IPS DF 6.9 (cell line): ENCODE measurements at regions not wholly inside any gene's neighbourhood (a gene's known extent, or its start where the extent isn't known, plus 50 kb on each side); places are given as distances from the start of the nearest gene placed in this dataset.
"Not testable (repeated sequence)": the region's sequence is repeated elsewhere in the genome, so short reads cannot be mapped to it uniquely, and the experiment has no call there.

Source experiments
- DNase-seq: peaks from one replicate; pipeline ENCODE4 v3.0.0-alpha.2; 2013; ENCODE audit warnings: low read depth, low spot score
- H3K27ac ChIP-seq: one replicate; pipeline ENCODE4 v1.5.1; 2013; ENCODE audit warnings: low read length, control low read depth
- H3K27me3 ChIP-seq: 2 replicates; pipeline ENCODE4 v1.6.1; 2013; ENCODE audit warnings: mild to moderate bottlenecking, low read length; ENCODE audit not compliant: control insufficient read depth, insufficient read depth
- H3K36me3 ChIP-seq: 2 replicates; pipeline ENCODE4 v1.6.1; 2013; ENCODE audit warnings: low read length; ENCODE audit not compliant: control insufficient read depth, insufficient read depth
- H3K4me1 ChIP-seq: 2 replicates; pipeline ENCODE4 v1.6.1; 2013; ENCODE audit warnings: low read length; ENCODE audit not compliant: control insufficient read depth, insufficient read depth
- H3K4me3 ChIP-seq: 2 replicates; pipeline ENCODE4 v1.5.1; 2013; ENCODE audit warnings: mild to moderate bottlenecking, low read length
- H3K9me3 ChIP-seq: 2 replicates; pipeline ENCODE4 v1.6.1; 2013; ENCODE audit warnings: low read length, inconsistent platforms; ENCODE audit not compliant: control insufficient read depth, insufficient read depth
- WGBS: extraction: QIAGEN DNeasy Blood & Tissue Kit; methylation state at CpG from one replicate; pipeline ENCODE4 v1.1.7; 2013; ENCODE audit warnings: mixed read lengths, missing lambda C conversion rate; ENCODE audit not compliant: insufficient read length, insufficient coverage; 5-methylcytosine and 5-hydroxymethylcytosine counted together

- no peak for DNase-seq
- Histone ChIP-seq H3K27me3 (no peaks in the 10 kb centered on the region), H3K4me3 (no peak overlapping the region), H3K9me3 (no peaks in the 10 kb centered on the region), H3K27ac (no peak overlapping the region), H3K36me3 (no peaks in the 10 kb centered on the region), H3K4me1 (no peaks in the 10 kb centered on the region; the same call in 1 of the 2 replicates)
- WGBS, result no CpG with 5 or more reads among the region's 1 CpG
These were observed 337.9 kb upstream of the KITLG start for GRCh38 chr12:88918161-88918560.

DNA sequence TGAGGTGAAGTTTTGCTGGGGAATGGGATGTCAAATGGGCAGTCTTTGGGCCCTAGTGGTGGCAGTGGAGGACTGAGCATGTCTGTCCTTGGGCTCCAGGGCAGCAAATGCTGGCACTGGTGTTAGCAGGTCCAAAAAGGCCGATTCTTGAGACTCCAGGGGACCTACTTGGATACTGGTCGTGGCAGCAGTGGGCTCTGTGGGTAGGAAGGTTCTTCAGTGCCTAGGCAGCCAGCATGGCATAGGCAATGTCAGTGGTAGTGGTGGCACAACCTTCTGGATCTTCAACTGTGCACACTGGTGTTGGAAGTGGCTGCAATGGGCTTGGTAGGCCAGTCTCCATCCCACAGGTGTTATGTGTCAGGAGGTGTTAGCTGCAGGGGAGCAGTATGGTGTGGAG, 334.7 kb upstream of the KITLG start:
- WGBS, result no CpG with 5 or more reads among the region's 2 CpGs
- Histone ChIP-seq H3K9me3 (no peaks in the 10 kb centered on the region), H3K27me3 (no peaks in the 10 kb centered on the region), H3K27ac (no peak overlapping the region), H3K36me3 (no peaks in the 10 kb centered on the region), H3K4me3 (no peak overlapping the region), H3K4me1 (no peaks in the 10 kb centered on the region; the same call in 1 of the 2 replicates)
- no peak for DNase-seq

DNA sequence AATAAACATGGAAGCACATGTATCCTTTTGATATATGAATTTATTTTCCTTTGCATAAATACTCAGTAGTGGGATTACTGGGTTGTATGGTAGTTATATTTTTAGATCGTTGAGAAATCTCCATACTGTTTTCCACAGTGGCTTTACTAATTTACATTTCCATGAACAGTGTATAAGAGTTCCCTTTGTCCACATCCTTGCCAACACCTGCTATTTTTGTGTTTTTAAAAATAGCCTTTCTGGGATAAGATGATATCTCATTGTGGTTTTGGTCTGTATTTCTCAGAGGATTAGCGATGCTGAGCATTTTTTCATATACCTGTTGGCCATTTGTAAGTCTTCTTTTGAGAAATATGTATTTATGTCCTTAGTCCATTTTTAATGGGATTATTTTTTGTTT, 329.2 kb upstream of the KITLG start:
- WGBS, result no CpG with 5 or more reads among the region's 2 CpGs
- DNase-seq, result no peak
- no peaks in the 10 kb centered on the region for H3K4me1 ChIP-seq
- H3K27ac ChIP-seq, result no peak overlapping the region
- H3K36me3 ChIP-seq, result no peaks in the 10 kb centered on the region
- H3K4me3 ChIP-seq, result no peak overlapping the region
- H3K27me3 ChIP-seq, result no peaks in the 10 kb centered on the region
- no peaks in the 10 kb centered on the region for H3K9me3 ChIP-seq

GRCh38 chr12:88908345-88908744, 328.1 kb upstream of the KITLG start:
- Histone ChIP-seq H3K4me3 (no peak overlapping the region), H3K27ac (no peak overlapping the region), H3K9me3 (no peaks in the 10 kb centered on the region), H3K36me3 (no peaks in the 10 kb centered on the region), H3K27me3 (no peaks in the 10 kb centered on the region), H3K4me1 (no peaks in the 10 kb centered on the region)
- DNase-seq, result no peak
- no CpG with 5 or more reads among the region's 2 CpGs for WGBS

DNA sequence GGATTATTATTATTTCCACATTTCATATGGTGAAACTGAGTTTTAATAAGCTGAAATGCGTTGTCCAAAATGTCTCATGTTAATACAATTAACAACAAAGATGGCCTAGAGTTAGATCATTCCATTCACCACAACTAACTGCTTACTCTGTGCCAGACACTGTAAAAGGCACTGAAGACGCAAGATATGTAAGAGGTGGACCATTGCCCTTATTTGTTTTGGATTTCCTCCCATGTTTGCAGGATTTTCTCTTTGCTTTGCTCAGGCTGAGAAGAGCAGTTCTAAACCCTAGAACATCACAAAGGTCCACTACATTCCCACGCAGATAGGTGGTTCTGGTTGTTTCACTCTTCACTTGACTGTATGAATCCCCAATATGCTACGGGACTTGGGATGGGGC, 324.4 kb upstream of the KITLG start:
- DNase-seq, result no peak
- Histone ChIP-seq H3K27ac (no peak overlapping the region), H3K4me1 (no peaks in the 10 kb centered on the region), H3K9me3 (no peaks in the 10 kb centered on the region), H3K27me3 (no peaks in the 10 kb centered on the region), H3K4me3 (no peak overlapping the region), H3K36me3 (no peaks in the 10 kb centered on the region)
- WGBS, result no CpG with 5 or more reads among the region's 4 CpGs

DNA sequence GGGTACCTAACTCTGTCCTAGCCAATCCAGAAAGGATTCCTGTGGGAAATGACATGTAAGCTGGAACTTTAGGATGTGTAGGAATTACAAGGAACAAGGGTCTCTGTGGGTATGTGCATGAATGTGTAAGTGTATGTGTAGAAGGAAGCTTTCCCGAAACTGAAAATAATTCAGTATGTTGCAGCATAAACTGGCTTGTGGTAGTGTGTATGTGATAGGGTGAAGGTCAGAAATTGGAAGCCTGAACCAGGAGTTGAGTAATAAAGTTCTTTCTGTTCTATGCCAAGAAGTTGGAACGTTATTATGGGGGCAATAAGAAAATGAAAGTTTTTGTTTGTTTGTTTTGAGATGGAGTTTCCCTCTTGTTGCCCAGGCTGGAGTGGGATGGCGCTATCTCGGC, 323.1 kb upstream of the KITLG start:
- H3K4me3 ChIP-seq, result no peak overlapping the region
- H3K27ac ChIP-seq, result no peak overlapping the region
- H3K36me3 ChIP-seq, result no peaks in the 10 kb centered on the region
- DNase-seq, result no peak
- WGBS, result 100% methylated on average over 1 of the region's 4 CpGs
- no peaks in the 10 kb centered on the region for H3K4me1 ChIP-seq
- no peaks in the 10 kb centered on the region for H3K9me3 ChIP-seq
- no peaks in the 10 kb centered on the region for H3K27me3 ChIP-seq

- no CpG with 5 or more reads among the region's 1 CpG for WGBS
- H3K36me3 ChIP-seq, result no peaks in the 10 kb centered on the region
- no peaks in the 10 kb centered on the region for H3K27me3 ChIP-seq
- no peak for DNase-seq
- no peak overlapping the region for H3K4me3 ChIP-seq
- H3K27ac ChIP-seq, result no peak overlapping the region
- no peaks in the 10 kb centered on the region for H3K4me1 ChIP-seq
- no peaks in the 10 kb centered on the region; the same call in 1 of the 2 replicates for H3K9me3 ChIP-seq
These were observed 317.5 kb upstream of the KITLG start for GRCh38 chr12:88897723-88898122.

DNA sequence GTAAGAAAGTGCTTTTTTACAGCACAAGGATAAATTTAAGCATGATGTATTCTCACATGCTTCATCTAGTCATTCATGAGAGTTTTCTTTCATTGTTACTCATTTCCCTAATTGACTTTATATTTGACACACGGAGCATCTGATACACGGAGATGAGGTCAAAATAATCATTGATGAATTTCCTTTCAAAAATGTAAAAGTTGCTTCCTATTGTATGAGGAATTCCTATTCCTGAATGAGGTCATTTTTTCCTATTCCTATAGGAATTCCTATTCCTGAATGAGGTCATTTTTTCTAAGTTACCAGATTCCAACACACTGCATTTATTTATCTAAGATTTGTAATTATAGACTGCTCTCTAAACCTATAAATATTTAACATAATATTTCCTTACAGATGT, 316.7 kb upstream of the KITLG start:
- no peak overlapping the region for H3K27ac ChIP-seq
- no peaks in the 10 kb centered on the region for H3K27me3 ChIP-seq
- no peaks in the 10 kb centered on the region for H3K36me3 ChIP-seq
- H3K9me3 ChIP-seq, result no peaks in the 10 kb centered on the region; the same call in 1 of the 2 replicates
- no peaks in the 10 kb centered on the region for H3K4me1 ChIP-seq
- no CpG with 5 or more reads among the region's 2 CpGs for WGBS
- DNase-seq, result no peak
- H3K4me3 ChIP-seq, result no peak overlapping the region

- no peaks in the 10 kb centered on the region for H3K27me3 ChIP-seq
- H3K27ac ChIP-seq, result no peak overlapping the region
- no peaks in the 10 kb centered on the region for H3K4me1 ChIP-seq
- H3K4me3 ChIP-seq, result no peak overlapping the region
- H3K36me3 ChIP-seq, result no peaks in the 10 kb centered on the region
- WGBS, result no CpG with 5 or more reads among the region's 1 CpG
- DNase-seq, result no peak
- H3K9me3 ChIP-seq, result no peaks in the 10 kb centered on the region; the same call in 1 of the 2 replicates
These were observed 315.4 kb upstream of the KITLG start for GRCh38 chr12:88895634-88896033.

GRCh38 chr12:88893801-88894200, 313.5 kb upstream of the KITLG start:
- H3K27ac ChIP-seq, result no peak overlapping the region
- H3K9me3 ChIP-seq, result no peaks in the 10 kb centered on the region; the same call in 1 of the 2 replicates
- WGBS, result no CpG with 5 or more reads among the region's 3 CpGs
- no peak overlapping the region for H3K4me3 ChIP-seq
- H3K4me1 ChIP-seq, result no peaks in the 10 kb centered on the region
- no peaks in the 10 kb centered on the region for H3K36me3 ChIP-seq
- H3K27me3 ChIP-seq, result no peaks in the 10 kb centered on the region
- DNase-seq, result no peak

DNA sequence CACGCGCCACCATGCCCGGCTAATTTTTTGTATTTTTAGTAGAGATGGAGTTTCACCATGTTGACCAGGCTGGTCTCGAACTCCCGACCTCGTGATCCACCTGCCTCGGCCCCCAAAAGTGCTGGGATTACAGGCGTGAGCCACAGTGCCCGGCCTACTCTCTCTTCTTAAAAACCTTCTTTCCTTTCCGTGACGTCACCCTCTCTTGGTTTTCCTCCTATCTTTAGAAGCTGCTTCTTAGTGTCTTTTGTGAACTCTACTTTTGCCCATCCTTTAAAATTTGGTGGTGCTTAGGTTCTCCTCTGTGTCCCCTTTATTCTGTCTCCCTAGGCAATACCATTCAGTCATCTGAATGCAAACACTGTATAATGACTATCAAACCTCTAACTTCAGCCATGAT, 311.2 kb upstream of the KITLG start:
- not testable (repeated sequence) for H3K27ac ChIP-seq, H3K27me3 ChIP-seq, DNase-seq, H3K9me3 ChIP-seq, H3K4me3 ChIP-seq, H3K4me1 ChIP-seq, H3K36me3 ChIP-seq
- WGBS, result no CpG with 5 or more reads among the region's 11 CpGs
